ENCODE measurements at regions not wholly inside any gene's neighbourhood (a gene's known extent, or its start where the extent isn't known, plus 50 kb on each side); places are given as distances from the start of the nearest gene placed in this dataset.
"Not testable (repeated sequence)": the region's sequence is repeated elsewhere in the genome, so short reads cannot be mapped to it uniquely, and the experiment has no call there.

DNA sequence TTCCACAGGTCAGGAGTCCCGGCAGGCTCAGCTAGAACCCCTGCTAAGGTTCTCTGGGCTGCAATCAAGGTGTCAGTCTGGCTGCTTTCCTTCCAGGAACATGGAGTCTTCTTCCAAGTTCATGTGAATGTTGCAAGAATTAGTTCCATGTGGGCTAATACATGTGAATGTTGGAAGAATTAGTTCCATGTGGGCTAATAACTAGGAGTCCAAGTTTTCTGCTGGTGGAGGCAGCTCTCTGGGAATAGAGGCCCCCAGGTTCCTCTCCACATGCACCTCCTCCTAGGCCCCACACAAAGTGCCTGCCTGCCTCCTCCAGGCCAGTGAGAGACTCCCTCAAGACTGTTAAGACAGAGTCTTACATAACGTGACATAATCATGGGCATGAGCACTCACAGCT is 140.8 kb upstream of the SLC35G4 start:
- DNase-seq (ENCODE audit: low read depth in 4 of 4, low spot score in 2 of 4): no peak

DNA sequence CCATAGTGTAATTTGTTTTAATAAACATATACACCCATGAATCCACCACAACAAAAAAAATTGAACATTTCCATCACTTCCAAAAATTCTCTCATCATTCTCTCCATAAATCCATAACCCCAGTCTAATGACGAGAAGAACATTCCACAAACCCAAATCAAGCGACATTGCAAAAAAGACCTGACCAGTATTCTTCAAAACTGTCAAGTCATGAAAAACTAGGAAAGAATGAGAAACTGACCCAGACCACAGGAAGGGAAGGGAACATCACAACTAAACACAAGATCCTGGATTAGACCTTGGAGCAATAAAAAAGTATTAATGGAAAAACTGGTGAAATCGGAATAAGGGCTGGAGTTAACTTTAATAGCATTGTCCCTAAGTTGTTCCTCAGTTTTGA is 141.3 kb upstream of the SLC35G4 start:
- DNase-seq (ENCODE audit: low read depth in 4 of 4, low spot score in 2 of 4): no peak

DNA sequence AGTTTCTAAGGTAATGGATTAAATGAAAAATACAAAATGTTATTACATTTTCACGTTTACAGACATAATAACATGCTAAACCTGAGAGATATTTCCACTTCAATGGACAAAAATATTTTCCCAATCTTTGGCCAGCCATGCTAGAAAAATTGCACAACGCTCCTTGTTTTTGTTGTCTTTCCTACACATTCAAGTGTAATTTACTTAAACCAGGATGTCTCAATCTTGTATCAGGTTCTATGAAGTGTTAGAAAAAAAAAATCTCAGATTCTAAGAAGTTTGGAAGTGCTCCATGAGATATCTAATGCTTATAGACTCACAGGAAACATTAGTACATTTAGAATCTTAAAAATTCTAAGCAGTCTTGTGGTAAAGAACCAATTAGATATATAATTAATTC is 141.8 kb upstream of the SLC35G4 start:
- DNase-seq (ENCODE audit: low read depth in 4 of 4, low spot score in 2 of 4): no peak

DNA sequence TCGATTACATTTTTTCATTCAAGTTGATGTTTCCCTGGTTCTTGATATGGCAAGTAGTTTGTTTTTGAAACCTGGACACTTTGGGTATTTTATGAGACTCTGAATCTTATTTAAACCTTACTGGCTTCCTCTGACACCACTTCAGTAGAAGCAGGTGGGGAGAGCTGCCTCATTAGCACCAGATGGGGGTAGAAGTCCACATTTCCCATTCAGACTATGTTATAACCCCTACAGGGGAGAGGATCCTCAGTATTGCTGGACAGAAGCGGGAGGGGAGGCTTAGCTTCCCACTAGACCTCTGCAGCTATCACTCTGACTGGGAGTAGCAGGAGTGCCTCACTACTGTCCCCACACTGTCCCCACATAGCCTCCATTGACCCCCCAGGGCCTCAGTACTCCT is 145.3 kb upstream of the SLC35G4 start:
- DNase-seq (ENCODE audit: low read depth in 4 of 4, low spot score in 2 of 4): no peak

DNA sequence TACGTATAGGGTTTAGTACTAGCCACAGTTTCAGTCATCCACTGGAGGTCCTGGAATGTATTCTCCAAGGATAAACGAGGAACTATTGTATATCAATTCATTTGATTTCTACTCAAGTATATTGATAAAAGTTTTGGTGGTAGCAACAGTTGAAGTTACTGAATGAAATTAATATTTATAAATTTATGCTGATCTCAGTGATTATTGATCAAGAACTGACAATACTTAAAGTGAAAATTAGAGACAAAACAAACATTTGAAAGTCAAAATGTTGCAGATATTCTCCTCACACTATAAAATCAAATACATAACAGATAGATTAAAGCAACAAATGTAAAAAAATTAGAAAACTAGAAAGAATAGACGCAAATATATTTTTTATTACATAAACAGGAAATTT is 150.9 kb upstream of the SLC35G4 start:
- DNase-seq (ENCODE audit: low read depth in 4 of 4, low spot score in 2 of 4): no peak

DNA sequence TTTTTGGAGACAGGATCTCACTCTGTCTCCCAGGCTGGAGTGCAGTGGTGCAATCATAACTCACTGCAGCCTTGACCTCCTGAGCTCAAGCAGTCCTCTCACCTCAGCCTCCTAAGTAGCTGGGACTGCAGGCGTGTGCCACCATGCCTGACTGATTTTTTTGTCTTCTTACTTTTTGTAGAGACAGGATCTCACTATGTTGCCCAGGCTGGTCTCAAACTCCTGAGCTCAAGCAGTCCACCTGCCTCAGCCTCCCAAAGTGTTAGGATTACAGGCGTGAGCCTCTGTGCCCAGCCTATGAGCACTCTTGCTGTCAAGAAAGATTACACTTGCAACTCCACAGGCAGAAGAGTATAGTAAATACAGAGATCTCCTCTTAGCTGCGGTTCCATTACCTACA is 151.5 kb upstream of the SLC35G4 start:
- DNase-seq (ENCODE audit: low read depth in 4 of 4, low spot score in 2 of 4): not testable (repeated sequence)

DNA sequence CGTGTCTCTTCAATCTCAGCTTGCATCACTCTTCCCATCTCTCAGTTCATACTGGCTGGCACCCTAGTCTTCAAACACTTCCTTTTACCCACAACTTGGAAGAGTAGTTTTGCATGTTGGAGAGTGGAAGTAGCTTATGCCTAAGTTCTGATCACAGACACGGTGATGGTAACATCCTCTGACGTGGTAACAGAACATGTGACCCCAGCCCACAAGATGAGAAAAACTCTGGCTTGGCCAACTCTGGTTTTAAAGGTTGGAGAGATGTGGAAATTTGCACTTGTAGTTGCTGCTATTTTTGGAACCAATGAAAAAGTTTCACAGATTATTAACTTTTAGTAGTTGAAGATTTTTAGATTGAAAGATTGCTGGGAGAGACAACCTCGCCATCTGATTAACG is 155.4 kb upstream of the SLC35G4 start:
- no peak for DNase-seq (ENCODE audit: low read depth in 4 of 4, low spot score in 2 of 4)

DNA sequence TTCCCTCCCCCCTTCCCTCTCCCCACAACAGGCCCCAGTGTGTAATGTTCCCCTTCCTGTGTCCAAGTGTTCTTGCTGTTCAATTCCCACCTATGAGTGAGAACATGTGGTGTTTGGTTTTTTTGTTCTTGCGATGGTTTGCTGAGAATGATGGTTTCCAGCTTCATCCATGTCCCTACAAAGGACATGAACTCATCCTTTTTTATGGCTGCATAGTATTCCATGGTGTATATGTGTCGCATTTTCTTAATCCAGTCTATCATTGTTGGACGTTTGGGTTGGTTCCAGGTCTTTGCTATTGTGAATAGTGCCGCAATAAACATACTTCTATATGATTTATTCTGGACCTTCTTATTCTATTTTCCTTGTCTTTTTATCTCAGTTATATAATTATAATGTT is 165.2 kb upstream of the SLC35G4 start:
- not testable (repeated sequence) for DNase-seq (ENCODE audit: low read depth in 4 of 4, low spot score in 2 of 4)

DNA sequence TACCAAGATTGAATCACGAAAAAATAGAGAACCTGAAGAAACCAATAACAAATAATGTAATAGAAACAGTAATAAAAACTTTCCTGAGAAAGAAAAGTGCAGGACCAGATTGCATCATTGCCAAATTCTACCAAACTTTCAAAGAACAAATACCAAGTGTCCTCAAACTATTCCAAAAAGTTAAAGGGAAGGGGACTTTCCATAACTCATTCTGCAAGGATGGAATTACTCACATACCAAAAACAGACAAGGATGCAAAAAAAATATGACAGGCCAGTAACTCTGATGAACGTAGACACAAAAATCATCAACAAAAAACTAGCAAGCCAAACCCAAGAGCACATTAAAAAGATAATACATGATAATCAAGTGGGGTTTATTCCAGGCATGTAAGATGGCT is 172.3 kb upstream of the SLC35G4 start:
- DNase-seq (ENCODE audit: low read depth in 4 of 4, low spot score in 2 of 4): no peak

DNA sequence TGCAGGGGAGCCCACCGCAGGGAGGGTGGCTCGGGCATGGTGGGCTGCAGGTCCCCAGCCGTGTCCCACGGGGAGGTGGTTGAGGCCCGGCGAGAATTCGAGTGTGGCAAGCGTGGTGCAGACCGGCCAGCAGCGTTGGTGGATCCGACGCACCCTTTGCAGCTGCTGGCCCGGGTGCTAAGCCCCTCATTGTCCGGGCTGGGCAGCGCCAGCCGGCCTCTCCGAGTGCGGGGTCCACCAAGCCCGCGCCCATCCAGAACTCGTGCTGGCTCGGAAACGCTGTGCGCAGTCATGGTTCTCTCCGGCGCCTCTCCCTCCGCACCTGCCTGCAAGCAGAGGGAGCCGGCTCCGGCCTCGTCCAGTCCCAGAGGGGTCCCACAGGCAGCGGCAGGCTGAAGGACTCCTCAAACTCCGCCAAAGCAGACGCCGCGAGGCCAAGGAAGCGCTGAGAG is 177.0 kb upstream of the SLC35G4 start:
- no peak for DNase-seq (ENCODE audit: low read depth in 4 of 4, low spot score in 2 of 4)

DNA sequence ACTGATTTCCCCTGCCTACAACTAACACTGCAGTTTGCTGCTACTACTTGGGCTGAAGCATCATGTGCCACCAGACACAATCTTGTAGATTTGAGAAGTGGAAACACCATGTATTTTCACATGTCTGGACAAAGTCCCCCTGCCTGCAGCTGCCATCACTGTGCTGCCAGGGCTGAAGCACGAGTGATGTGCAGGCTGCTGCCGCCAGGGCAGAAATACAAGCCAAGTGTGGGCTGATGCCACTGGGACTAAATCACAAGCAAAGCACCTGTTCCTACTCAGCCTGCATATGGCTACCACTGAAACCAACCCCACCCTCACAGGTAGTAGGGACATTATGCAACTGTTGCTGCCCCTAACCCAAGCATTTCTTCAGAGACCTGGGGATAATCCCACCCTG is 179.5 kb upstream of the SLC35G4 start:
- DNase-seq (ENCODE audit: low read depth in 4 of 4, low spot score in 2 of 4): no peak

DNA sequence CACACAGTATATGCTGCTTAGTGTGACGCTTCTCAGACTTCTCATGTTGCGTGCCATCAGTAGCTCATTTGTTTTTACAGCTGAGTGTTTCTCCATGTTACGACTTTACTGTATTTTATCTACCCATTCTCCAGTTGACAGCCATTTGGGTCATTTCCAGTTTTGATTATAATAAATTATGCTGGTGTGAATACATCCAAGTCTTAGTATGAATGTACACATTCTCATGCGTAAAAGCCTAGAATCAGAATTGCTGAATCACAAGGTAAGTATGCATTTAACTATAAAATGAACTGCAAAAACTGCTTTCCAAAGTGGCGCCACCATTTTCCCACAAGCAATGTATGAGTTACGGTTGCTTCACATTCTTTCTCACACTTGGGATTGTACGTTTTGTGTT is 184.2 kb upstream of the SLC35G4 start:
- no peak for DNase-seq (ENCODE audit: low read depth in 4 of 4, low spot score in 2 of 4)

DNA sequence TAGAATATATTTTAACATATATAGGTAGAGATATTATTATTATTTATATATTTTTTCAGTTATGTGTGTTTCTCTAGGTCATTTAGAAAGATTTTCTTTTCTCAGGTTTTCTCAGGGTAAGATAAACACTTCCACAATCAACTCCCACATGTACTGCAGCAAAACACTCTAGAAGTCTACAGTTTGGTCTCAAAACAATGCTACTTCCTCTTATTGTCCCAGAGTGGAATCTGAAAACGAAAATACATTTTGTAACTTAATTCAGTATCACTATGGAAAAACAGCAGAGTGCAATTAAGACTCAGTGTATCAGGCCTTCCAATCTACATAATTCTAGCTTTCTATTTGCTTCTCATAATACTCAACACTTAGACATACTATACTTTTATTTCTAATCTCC is 190.1 kb upstream of the SLC35G4 start:
- DNase-seq (ENCODE audit: low read depth in 4 of 4, low spot score in 2 of 4): no peak

DNA sequence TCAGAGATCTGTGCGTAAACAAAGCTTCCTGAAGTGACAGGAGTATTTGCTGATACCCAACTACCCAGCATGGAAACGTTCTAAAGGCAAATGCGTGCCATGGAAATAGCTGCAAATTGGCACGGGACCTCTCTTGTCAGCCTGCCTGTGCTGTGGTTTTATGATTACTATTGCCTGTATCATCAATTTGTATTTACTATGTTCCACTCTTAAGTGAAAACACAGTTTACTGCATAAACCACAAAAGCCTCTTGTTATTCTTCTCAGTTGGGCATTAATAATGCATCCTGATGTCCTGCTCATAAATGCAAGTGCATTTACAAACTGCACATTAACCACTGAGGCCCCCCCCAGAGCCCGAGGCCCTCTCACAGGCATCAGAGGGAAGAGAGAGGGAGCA is 196.6 kb upstream of the SLC35G4 start:
- no peak for DNase-seq (ENCODE audit: low read depth in 4 of 4, low spot score in 2 of 4)

DNA sequence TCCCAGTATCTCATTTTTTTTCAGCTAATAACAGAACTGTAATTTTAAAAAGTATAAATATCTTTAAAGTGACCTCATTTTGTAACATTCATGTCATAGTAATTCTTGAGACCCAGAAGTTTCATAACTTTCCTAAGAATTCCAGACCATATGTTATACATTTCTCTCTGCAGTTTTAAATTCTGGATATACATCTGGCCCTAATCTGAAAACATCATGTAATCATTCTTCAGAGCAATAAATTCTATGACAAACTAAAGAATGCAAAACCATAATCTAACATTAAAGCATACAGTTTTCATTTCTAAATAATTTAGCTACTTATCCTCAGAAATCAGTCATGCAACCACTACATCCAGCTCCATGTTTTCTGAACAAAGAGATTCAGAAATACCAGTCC is 198.3 kb upstream of the SLC35G4 start:
- DNase-seq (ENCODE audit: low read depth in 4 of 4, low spot score in 2 of 4): no peak

DNA sequence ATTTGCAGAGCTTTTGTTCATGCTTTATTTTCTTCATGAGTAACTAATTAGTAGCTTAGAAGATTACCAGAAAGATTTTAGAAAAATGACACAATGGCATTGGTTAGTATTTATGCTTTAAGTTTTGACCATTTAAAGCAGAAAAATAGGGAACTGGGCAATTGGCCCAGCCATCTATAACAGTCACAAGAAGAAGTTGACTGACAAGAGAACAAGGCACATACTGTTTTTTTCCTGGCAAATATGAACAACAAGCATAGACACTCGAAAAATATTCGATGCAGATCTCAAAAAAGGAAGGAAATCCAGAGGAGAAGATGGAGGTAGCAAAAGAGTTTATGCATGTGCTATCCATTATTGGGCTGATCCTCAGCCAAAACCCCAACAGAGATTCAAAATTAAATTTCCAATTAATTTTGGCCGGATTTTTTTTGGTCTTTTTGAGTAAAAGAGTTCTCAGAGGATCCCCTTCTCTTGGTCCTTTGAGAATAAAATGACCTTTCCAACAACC is 200.8 kb upstream of the SLC35G4 start:
- no peak for DNase-seq (ENCODE audit: low read depth in 4 of 4, low spot score in 2 of 4)

DNA sequence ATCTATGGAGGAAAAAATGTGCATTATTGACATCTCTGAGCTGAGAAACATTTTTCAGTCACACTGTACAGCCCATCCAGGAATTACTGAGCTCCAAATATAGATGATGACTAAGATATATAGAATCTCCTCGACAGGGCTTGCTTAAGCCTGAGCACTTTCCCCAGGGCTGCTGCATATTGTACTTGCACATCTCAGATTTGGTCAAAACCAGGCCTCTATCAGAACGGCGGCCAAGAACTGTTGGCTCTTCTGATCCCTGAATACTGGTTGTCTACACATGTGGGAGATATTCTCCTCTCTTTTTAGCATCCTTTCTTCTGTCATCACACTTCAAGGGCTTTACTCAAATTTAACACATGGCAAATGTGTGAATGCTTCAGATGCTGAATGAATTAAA is 201.5 kb upstream of the SLC35G4 start:
- no peak for DNase-seq (ENCODE audit: low read depth in 4 of 4, low spot score in 2 of 4)

DNA sequence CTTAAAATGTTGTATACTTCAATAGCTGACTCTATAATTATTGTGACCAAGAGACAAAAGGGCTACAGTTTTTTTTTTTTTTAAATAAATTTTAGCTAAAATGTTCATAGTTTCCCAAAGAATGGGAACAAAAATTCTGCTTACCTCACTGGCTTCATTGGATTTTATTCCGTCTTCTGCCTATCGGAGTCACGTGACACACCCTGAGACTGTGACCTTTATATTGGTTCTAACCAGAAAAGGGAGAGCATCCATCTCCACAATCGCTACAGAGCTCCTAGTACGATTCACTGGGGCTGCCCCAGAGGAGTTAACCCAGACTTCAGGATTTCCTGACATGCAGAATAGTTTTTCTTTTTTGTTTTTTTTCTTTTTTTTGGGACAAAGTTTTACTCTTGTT is 203.6 kb upstream of the SLC35G4 start:
- DNase-seq (ENCODE audit: low read depth in 4 of 4, low spot score in 2 of 4): no peak

DNA sequence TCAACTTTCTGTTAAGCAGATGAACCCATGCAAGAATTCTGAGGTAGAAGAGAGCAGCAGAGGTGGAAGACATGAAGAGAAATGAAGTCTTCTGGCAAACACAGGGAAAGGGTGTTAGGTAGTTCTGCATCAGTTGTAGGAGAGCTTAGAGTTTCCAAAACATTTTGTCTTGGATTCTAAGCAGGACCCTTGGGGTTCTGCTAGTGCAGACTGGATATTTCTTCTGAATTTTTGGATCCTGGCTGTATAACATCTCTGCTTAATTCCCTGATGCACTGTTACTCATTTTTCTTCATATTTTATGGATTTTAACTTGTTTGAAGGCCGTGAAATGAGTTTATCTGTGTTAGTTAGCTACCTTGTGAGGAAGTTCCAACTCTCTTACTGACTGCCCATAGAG is 208.7 kb upstream of the SLC35G4 start:
- no peak for DNase-seq (ENCODE audit: low read depth in 4 of 4, low spot score in 2 of 4)

DNA sequence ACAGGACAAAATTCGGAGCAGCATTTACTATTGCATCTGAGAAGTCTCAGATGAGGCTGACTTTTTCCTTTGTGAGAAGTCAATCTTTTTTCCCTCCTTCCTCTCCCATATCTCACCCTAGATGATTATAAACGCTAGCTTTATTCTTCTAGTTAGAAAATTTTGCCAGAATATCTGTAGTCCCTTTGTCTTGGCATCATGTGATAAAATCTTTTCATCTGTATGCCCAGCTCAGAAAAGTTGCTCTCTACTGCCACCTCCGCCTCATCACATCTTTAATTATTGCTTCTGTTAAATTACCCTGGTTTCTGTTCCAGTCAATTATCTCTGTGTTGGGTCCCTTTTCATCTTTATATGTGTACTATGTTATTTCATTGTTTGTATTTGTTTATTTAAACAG is 210.8 kb upstream of the SLC35G4 start:
- no peak for DNase-seq (ENCODE audit: low read depth in 4 of 4, low spot score in 2 of 4)

DNA sequence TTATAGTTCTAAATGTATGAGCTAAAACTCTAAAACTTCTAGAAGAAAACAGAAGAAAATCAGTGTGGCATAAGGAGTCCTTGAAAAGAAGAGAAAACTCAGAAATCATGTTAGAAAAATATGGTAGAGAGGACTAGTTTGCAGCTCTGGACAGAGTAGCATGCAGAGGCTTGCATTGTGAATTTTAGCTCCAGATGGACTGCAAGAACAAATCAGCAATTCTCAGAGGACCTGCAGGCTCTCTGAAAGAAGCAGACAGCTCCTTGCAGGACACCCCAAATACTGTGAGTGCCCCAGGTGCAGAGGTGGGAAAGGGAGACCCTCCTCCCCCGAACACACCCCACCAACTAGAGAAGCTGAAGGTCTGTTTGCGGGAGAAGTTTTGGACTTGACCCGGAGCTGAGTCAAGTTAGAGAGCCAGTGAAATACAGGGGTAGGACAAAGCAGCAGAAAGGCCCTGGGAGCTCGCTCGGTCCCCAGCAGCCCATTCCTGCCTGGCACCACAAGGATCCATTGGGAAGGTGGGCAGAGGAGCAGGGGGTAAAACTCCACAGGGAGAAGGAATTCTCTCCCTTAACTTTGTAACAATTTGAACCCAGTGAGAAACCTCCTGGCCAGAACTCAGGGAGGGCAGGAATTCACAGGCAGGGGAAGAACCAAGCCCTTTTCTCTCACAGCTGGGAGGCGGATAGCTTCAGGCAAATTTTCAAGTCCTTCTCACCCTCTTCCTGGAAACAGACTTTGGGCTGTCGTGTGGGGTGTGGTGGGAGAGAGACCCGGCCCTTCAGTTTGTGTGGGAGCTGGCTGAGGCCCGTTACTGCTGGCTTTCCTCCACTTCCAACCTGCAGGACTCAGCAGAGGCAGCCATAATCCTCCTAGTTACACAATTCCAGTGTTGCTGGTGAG is 216.2 kb upstream of the SLC35G4 start:
- no peak for DNase-seq (ENCODE audit: low read depth in 4 of 4, low spot score in 2 of 4)

DNA sequence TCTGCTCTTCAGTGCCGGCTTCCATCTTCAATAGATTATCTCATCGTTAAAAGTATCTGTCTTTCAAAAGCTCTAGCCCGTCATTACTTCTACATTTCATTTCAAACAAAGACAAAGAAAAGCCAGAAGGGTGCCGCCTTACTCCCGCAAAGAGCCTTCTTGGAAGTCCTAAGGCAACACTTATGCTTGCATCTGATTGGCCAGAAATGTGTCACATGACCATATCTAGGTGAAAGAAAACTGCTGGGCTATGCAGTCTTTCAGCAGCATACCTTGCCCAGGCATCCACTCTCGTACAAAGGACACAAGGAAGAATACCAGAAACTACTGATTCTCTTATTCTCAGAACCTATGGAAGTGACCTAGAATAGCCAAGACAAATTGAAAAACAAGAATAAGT is 217.1 kb upstream of the SLC35G4 start:
- no peak for DNase-seq (ENCODE audit: low read depth in 4 of 4, low spot score in 2 of 4)

DNA sequence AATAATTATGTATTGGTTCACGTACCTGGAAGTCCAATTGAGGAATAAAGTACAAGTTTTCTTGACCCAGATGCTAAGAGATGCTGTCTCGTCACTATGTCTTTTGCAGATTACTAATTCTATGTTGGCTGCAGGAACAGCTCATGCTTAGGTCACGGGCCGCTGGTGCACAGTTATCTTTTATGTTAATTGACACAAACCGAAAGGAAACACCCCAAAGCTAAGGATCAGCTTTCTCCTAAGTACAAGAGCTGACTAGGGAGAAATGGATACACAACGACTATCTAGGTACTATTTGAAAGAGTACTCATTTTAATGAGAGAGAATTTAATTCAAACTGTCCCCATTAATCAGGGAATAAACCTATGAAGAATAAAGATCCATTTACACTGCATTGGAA is 217.7 kb upstream of the SLC35G4 start:
- no peak for DNase-seq (ENCODE audit: low read depth in 4 of 4, low spot score in 2 of 4)

Measured in left renal cortex interstitium (tissue), 4 donors.